ENCODE measurements at regions not wholly inside any gene's neighbourhood (a gene's known extent, or its start where the extent isn't known, plus 50 kb on each side); places are given as distances from the start of the nearest gene placed in this dataset.

- H3K4me3 ChIP-seq: no peak overlapping the region
- no peaks in the 10 kb centered on the region for H3K4me1 ChIP-seq (ENCODE audit: insufficient read depth)
- 70 to 74% (median 71%) methylated on average over 6 of the region's 6 CpGs for WGBS, 3 donors
- no peak overlapping the region for H3K27ac ChIP-seq
- intact Hi-C loops (cut with DNase I): no loop called here
- no peaks in the 10 kb centered on the region for H3K27me3 ChIP-seq
- TF ChIP-seq EP300 (IDR thresholded peaks at IDR 0.05) (no peak), CTCF (IDR thresholded peaks at IDR 0.05) (no peak), POLR2A (IDR thresholded peaks at IDR 0.05) (no peak)
- no peaks in the 10 kb centered on the region for H3K9me3 ChIP-seq
- DNase-seq: no peak
- no peaks in the 10 kb centered on the region for H3K36me3 ChIP-seq
Measured at GRCh38 chr2:122542236-122542635, 786.8 kb downstream of the TSN start.

GRCh38 chr2:122542646-122543045 lies 787.2 kb downstream of the TSN start:
- no peak for DNase-seq
- Histone ChIP-seq H3K27me3 (no peaks in the 10 kb centered on the region), H3K9me3 (no peaks in the 10 kb centered on the region), H3K27ac (no peak overlapping the region), H3K4me1 (ENCODE audit: insufficient read depth) (no peaks in the 10 kb centered on the region), H3K4me3 (no peak overlapping the region), H3K36me3 (no peaks in the 10 kb centered on the region)
- TF ChIP-seq POLR2A (IDR thresholded peaks at IDR 0.05): no peak
- no peak for TF ChIP-seq CTCF (IDR thresholded peaks at IDR 0.05)
- TF ChIP-seq EP300 (IDR thresholded peaks at IDR 0.05): no peak
- intact Hi-C loops (cut with DNase I): no loop called here
- WGBS, 3 donors: 68 to 90% (median 83%) methylated on average over 2 of the region's 2 CpGs

GRCh38 chr2:122543815-122544214 lies 788.4 kb downstream of the TSN start:
- H3K36me3 ChIP-seq: no peaks in the 10 kb centered on the region
- TF ChIP-seq EP300 (IDR thresholded peaks at IDR 0.05): no peak
- DNase-seq: no peak
- H3K27me3 ChIP-seq: no peaks in the 10 kb centered on the region
- H3K4me3 ChIP-seq: no peak overlapping the region
- H3K27ac ChIP-seq: no peak overlapping the region
- intact Hi-C loops (cut with DNase I): no loop called here
- H3K4me1 ChIP-seq (ENCODE audit: insufficient read depth): no peaks in the 10 kb centered on the region
- 85 to 96% (median 92%) methylated on average over 2 of the region's 2 CpGs for WGBS, 3 donors
- no peaks in the 10 kb centered on the region for H3K9me3 ChIP-seq

- WGBS, 3 donors: 70 to 90% (median 71%) methylated on average over 4 of the region's 4 CpGs
Measured at GRCh38 chr2:122545821-122546220, 790.4 kb downstream of the TSN start.

GRCh38 chr2:122562775-122563174 lies 807.3 kb downstream of the TSN start:
- H3K4me3 ChIP-seq: no peak overlapping the region
- no peaks in the 10 kb centered on the region for H3K27me3 ChIP-seq
- no peaks in the 10 kb centered on the region for H3K4me1 ChIP-seq (ENCODE audit: insufficient read depth)
- no peaks in the 10 kb centered on the region for H3K36me3 ChIP-seq
- no peak overlapping the region for H3K27ac ChIP-seq
- no peaks in the 10 kb centered on the region for H3K9me3 ChIP-seq
- 11 to 31% (median 25%) methylated on average over 1 of the region's 1 CpG for WGBS, 3 donors
- intact Hi-C loops (cut with DNase I): no loop called here
- TF ChIP-seq EP300 (IDR thresholded peaks at IDR 0.05) (no peak), POLR2A (IDR thresholded peaks at IDR 0.05) (no peak), CTCF (IDR thresholded peaks at IDR 0.05) (no peak)
- no peak for DNase-seq

More at GRCh38 chr2:122545821-122546220, 790.4 kb downstream of the TSN start:
- intact Hi-C loops (cut with DNase I): no loop called here
- Histone ChIP-seq H3K9me3 (no peaks in the 10 kb centered on the region), H3K4me3 (no peak overlapping the region), H3K27me3 (no peaks in the 10 kb centered on the region), H3K36me3 (no peaks in the 10 kb centered on the region), H3K27ac (no peak overlapping the region), H3K4me1 (ENCODE audit: insufficient read depth) (no peaks in the 10 kb centered on the region)
- DNase-seq: no peak
- TF ChIP-seq CTCF (IDR thresholded peaks at IDR 0.05) (no peak), POLR2A (IDR thresholded peaks at IDR 0.05) (no peak), EP300 (IDR thresholded peaks at IDR 0.05) (no peak)

Measured in ovary (tissue), 7 donors.